ENCODE measurements at regions not wholly inside any gene's neighbourhood (a gene's known extent, or its start where the extent isn't known, plus 50 kb on each side); places are given as distances from the start of the nearest gene placed in this dataset.

DNA sequence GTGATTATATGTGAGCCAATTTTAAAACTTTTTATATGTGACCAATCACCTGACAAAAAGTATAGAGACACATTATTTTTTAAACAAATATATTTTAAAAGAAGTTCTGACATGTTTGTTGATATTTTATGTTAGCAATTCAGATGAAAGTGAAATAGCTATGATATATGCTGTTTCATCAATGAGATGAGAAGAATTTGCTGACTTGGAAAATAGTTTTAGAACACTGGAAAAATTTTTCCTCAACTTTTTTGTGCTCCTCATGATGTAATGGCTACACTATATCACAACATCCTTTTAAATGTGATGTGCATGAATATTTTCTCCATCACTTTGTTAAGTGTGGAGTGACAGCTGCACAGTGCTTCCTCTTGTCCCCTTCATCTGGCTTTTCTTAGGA is 434.0 kb downstream of the PLCL1 start:
- no peak for DNase-seq (ENCODE audit: low read depth, low spot score)

DNA sequence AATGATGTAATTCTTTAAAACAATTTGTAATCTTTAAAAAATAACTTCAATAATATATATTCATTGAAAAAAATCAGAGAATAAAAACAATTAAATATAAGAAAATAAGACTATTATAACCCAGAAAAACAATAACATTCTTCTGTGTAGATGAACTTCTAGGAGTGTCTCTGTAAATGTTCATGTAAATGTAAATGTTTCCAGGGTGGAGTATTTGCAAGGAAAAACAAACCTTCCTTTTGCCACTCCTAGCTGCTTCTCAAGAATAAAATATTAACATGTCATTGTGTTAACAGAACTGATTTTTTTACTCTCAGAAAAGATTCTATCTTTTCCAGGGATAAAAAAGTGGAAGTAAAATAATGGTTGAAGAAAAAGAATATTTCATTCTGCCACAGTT is 431.9 kb downstream of the PLCL1 start:
- no peak for DNase-seq (ENCODE audit: low read depth, low spot score)

DNA sequence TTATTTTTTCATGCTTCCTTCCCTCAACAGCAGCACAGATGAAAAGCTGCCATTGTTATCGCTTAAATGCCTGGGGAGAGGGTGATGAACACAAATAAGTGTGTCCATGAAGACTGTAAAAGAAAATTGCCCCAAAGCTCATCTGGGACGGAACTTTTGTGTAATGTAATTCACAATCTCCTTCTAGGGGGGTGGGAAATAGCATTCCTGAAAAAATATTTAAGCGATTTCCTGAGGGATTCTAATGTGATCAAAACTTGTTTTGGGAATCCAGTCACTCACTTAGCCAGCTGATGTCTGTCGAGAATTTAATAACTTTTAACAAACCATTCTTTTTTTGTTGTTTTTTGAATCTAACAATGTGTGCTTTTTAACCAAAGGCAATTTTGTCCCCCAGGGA is 427.9 kb downstream of the PLCL1 start:
- DNase-seq (ENCODE audit: low read depth, low spot score): no peak

DNA sequence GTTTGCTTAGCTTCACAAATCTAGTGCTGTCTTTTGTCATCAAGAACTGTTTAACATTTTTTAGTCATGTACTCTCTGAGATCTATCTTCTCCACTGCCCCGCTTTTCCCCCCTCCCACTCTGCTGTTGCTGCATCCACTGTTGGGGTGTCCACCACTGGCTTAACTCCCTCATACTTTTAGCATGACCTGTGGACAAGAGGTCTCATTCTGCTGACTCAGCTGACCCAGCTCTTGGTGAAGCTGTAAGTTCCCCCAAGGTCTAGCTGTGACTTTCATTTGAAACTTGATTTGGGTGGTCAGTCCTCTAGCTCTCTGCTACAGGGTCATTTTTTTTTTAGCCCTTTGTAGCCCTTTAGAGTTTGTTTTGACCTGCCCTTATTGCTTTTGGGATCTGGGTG is 427.2 kb downstream of the PLCL1 start:
- no peak for DNase-seq (ENCODE audit: low read depth, low spot score)

DNA sequence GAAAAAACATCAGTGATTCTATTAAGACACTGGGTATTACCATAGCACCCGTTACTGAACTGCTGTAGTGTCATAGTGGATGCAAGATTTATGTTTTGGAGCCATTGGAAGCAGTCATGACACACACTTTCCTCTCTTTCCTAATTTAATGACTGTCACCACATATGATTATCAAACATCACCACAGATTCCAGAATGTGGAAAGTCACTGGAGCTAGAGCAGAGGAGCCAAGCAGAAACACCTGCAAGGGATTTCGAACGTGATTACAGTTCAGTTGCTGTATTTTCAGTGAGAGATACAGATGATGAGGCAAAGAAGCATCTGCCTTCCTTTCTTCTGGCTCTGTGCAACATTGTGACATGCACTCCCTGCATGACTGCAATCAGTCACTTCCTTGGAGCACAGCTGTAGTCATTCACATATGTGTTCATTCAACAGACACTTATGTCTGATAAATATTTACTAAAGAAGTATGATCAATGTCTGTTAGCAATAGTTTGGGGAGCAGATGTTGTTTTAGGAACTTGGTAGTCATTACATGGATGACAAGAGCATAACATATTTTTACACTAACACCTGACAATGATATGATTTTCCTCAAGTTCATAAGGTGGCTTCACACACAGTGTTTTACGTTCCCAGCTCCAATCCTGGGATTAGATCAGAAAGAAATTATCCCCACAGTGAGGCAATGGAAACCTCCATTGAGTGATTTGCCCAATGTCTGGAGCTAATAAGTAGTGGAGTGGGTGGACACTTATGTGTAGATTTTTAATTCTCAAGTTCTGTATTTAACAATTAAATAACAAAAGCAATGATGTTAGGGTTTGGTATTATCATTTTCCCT is 416.6 kb downstream of the PLCL1 start:
- no peak for DNase-seq (ENCODE audit: low read depth, low spot score)

DNA sequence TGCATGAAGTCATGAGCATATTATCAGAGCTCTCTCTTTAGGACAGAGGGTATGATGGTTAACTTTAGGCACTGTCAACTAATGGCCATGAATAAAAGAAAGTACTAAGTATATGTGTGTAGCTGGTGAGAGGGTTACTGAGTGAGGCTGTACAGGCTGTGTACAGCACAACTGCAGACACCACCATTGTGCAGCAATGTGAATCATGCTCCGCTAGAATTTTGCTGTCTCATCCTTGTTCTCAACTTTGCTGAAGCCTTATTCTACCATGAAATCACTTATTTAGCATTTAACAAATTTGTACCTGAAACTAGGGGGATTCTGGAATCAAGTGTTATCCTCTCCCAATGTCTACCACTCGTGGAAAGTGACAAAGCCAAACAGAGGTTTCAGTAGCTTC is 414.9 kb downstream of the PLCL1 start:
- no peak for DNase-seq (ENCODE audit: low read depth, low spot score)

DNA sequence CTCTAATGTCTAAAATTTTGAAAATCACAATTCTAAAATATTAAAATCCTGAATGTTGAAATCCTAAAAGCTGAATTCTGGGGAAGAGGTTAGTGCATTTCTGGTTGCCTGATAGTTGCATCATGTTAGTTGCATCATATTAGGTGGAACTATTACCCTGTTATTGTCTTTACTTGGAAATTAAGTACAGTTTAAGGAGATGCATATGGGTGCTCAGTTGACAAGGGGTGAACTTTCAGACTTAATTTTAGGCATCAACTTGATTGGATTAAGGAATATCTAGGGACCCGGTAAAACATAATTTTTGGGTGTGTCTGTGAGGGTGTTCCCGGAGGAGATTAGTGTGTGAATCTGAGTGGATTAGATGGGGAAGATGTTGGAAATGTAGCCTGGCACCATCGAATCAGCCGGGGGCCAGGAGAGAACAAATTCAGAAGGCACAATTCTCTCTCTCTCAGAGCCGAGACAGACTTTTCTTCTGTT is 409.8 kb downstream of the PLCL1 start:
- no peak for DNase-seq (ENCODE audit: low read depth, low spot score)

DNA sequence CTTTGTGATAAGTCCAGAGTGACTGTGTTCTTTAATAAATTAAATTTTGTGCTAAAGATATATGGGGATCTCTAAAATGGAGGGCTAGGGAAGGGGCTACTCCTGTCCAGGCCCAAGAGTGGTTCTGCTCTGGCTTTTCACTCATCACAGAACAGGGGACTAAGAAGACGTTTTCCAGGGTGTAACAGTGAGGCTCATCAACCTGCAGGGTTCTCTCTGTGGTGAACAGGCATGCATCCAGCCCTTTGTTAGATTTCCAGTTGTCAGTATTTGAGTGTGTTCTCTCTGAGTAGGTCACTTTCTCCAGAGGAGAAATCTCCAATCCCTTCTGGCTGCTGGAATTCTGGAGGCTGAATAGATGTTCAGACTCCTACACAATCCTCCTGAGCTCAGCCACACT is 408.9 kb downstream of the PLCL1 start:
- DNase-seq (ENCODE audit: low read depth, low spot score): no peak

DNA sequence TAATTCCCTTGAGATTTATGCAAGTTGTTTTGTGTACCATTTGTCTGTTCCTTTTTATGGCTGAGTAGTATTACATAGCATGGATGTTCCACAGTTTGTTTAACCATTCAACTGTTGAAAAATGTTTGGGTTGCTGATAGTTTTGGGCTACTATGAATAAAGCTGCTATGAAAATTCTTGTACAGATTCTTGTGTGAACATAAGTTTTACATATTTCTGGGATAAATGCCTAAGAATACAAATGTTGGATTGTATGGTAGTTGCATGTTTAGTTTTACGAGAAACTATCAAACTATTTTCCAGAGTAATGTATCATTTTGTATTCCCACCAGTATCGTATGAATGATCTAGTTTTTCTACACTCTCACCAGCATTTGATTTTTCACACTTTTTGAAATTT is 407.3 kb downstream of the PLCL1 start:
- DNase-seq (ENCODE audit: low read depth, low spot score): no peak

DNA sequence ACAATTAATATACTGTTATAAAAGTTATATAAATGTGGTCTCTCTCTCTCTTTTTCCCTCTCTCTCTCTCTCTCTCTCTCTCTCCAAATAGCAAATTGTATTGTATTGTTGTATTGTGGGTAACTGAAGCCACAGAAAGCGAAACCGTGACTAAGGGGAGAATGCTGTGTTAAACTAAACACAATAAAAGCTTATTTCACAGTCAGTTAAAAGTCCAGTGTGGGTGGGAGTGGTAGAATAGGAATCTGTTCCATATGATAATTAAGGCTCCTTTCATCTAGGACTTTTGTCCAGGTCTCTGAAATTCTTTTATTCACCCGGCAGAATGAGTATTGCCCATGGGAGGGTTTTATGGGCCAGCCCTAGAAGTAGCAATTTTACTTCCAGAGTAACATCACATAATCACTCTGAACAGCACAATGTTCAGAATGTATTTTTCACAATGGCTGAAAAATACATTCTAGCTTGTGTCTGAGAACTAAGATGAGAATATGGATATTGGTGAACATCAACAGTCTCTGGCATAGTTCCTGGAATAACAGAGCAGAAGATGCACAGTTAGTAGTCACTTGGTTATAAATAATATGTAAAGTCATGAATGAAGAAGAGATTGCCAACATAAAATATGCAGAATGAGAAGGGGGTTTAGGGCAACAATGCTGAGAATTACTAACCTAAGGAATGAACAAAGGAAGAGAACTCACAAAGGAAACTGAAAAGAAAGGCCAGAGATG is 399.1 kb downstream of the PLCL1 start:
- DNase-seq (ENCODE audit: low read depth, low spot score): no peak
